ENCODE measurements at regions not wholly inside any gene's neighbourhood (a gene's known extent, or its start where the extent isn't known, plus 50 kb on each side); places are given as distances from the start of the nearest gene placed in this dataset.

GRCh38 chr4:13143222-13144070 is 340.7 kb downstream of the RAB28 start:
- no peak overlapping the region for H3K27ac ChIP-seq
- WGBS, 3 donors: 55 to 61% (median 59%) methylated on average over 19 of the region's 19 CpGs
- TF ChIP-seq, protein P1, sequence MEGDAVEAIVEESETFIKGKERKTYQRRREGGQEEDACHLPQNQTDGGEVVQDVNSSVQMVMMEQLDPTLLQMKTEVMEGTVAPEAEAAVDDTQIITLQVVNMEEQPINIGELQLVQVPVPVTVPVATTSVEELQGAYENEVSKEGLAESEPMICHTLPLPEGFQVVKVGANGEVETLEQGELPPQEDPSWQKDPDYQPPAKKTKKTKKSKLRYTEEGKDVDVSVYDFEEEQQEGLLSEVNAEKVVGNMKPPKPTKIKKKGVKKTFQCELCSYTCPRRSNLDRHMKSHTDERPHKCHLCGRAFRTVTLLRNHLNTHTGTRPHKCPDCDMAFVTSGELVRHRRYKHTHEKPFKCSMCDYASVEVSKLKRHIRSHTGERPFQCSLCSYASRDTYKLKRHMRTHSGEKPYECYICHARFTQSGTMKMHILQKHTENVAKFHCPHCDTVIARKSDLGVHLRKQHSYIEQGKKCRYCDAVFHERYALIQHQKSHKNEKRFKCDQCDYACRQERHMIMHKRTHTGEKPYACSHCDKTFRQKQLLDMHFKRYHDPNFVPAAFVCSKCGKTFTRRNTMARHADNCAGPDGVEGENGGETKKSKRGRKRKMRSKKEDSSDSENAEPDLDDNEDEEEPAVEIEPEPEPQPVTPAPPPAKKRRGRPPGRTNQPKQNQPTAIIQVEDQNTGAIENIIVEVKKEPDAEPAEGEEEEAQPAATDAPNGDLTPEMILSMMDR (IDR thresholded peaks at IDR 0.05): no peak
- no peaks in the 10 kb centered on the region for H3K4me1 ChIP-seq
- no peaks in the 10 kb centered on the region for H3K9me3 ChIP-seq
- H3K36me3 ChIP-seq (ENCODE audit: insufficient read depth in 1 of 2, low read depth in 1 of 2): no peaks in the 10 kb centered on the region
- no peak overlapping the region for H3K4me3 ChIP-seq
- intact Hi-C loops (cut with DNase I): no loop called here
- no peaks in the 10 kb centered on the region for H3K27me3 ChIP-seq (ENCODE audit: insufficient read depth in 3 of 3, low read length in 2 of 3)
- DNase-seq (no peak), ATAC-seq (no peak)

DNA sequence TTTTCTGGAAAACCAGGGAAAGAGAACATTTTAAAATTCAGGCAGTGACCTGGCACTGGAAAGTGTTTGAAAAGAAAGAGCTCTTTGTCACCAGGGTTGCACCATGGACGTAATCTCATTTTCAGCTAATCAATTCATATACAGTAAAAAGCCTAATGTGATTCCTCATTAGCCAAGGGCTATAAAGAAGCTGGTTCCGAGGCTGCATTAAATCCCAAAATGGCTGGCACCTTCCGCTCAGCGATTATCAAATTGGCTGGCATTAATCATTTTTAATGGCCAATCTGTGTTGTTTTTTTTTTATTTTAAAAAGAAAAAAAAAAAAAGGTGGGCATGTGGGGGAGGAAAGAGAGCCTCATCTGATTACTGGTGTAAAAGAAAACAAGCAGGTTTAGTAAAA is 341.4 kb downstream of the RAB28 start:
- TF ChIP-seq, protein P1 (IDR thresholded peaks at IDR 0.05): no peak
- intact Hi-C loops (cut with DNase I): no loop called here

GRCh38 chr4:13142191-13142590 is 341.9 kb downstream of the RAB28 start:
- no peak for ATAC-seq

More for the DNA sequence above, 341.4 kb downstream of the RAB28 start:
- H3K4me1 ChIP-seq: no peaks in the 10 kb centered on the region
- H3K27ac ChIP-seq: no peak overlapping the region
- H3K4me3 ChIP-seq: no peak overlapping the region
- WGBS, 3 donors: 34 to 38% (median 38%) methylated on average over 4 of the region's 4 CpGs
- no peaks in the 10 kb centered on the region for H3K9me3 ChIP-seq
- no peaks in the 10 kb centered on the region for H3K27me3 ChIP-seq (ENCODE audit: insufficient read depth in 3 of 3, low read length in 2 of 3)
- no peak for DNase-seq
- H3K36me3 ChIP-seq (ENCODE audit: insufficient read depth in 1 of 2, low read depth in 1 of 2): no peaks in the 10 kb centered on the region
- ATAC-seq: no peak

GRCh38 chr4:13137390-13137789 is 346.8 kb downstream of the RAB28 start:
- Histone ChIP-seq H3K36me3 (ENCODE audit: insufficient read depth in 1 of 2, low read depth in 1 of 2) (no peaks in the 10 kb centered on the region), H3K4me1 (no peaks in the 10 kb centered on the region), H3K27me3 (ENCODE audit: insufficient read depth in 3 of 3, low read length in 2 of 3) (no peaks in the 10 kb centered on the region), H3K27ac (no peak overlapping the region), H3K9me3 (no peaks in the 10 kb centered on the region), H3K4me3 (no peak overlapping the region)
- intact Hi-C loops (cut with DNase I): no loop called here
- ATAC-seq (no peak), DNase-seq (no peak)
- WGBS, 3 donors: 41 to 51% (median 41%) methylated on average over 2 of the region's 2 CpGs
- TF ChIP-seq, protein P1 (IDR thresholded peaks at IDR 0.05): no peak

More at GRCh38 chr4:13142191-13142590, 341.9 kb downstream of the RAB28 start:
- Histone ChIP-seq H3K9me3 (no peaks in the 10 kb centered on the region), H3K4me1 (no peaks in the 10 kb centered on the region), H3K27ac (no peak overlapping the region), H3K36me3 (ENCODE audit: insufficient read depth in 1 of 2, low read depth in 1 of 2) (no peaks in the 10 kb centered on the region), H3K4me3 (no peak overlapping the region), H3K27me3 (ENCODE audit: insufficient read depth in 3 of 3, low read length in 2 of 3) (no peaks in the 10 kb centered on the region)
- intact Hi-C loops (cut with DNase I): no loop called here
- DNase-seq: no peak
- 35 to 89% (median 68%) methylated on average over 1 of the region's 1 CpG for WGBS, 3 donors
- TF ChIP-seq, protein P1 (IDR thresholded peaks at IDR 0.05): no peak
